ENCODE measurements at regions not wholly inside any gene's neighbourhood (a gene's known extent, or its start where the extent isn't known, plus 50 kb on each side); places are given as distances from the start of the nearest gene placed in this dataset.
A peak's percentile ranks its signal among the peaks of the same experiment; 100 is the strongest.
"Not testable (repeated sequence)": the region's sequence is repeated elsewhere in the genome, so short reads cannot be mapped to it uniquely, and the experiment has no call there.

DNA sequence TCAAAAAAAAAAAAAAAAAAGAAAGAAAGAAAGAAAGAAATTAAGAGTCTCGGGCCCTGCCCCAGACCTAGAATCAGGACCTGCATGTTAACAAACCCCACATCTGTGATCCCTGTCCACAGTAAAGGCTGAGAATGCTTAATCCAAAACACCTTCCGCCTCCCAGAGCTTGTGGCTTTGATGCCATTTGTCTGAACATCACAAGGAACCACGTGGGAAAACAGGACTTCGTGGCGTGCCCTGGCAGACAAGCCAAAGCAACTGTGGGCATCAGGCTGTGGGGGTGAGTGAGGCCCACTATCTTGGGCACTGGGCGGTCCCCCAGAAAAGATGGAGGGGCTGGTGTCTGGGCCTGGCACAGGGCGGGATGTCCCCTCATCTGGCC is 173.4 kb upstream of the CIBAR2 start:
- Histone ChIP-seq H3K9me3 (ENCODE audit: control insufficient read depth, low read length) (no peaks in the 10 kb centered on the region), H3K27me3 (ENCODE audit: control insufficient read depth, insufficient read depth, low read length, poor library complexity, severe bottlenecking) (no peaks in the 10 kb centered on the region), H3K27ac (ENCODE audit: low read depth, low read length) (peak overlapping the region; percentile 32), H3K36me3 (ENCODE audit: control insufficient read depth, insufficient read depth, low read length) (no peaks in the 10 kb centered on the region), H3K9ac (ENCODE audit: extremely low read depth, low read length, poor library complexity, severe bottlenecking) (no peak overlapping the region), H3K4me1 (ENCODE audit: control insufficient read depth, insufficient read depth, low read length) (peaks cover 3% of the 10 kb centered on the region), H3K4me3 (ENCODE audit: low read length) (no peak overlapping the region)
- Mint-ChIP-seq H3K27ac (no peak overlapping the region), H3K4me3 (no peak overlapping the region), H3K36me3 (ENCODE audit: low read depth) (no peaks in the 10 kb centered on the region), H3K27me3 (ENCODE audit: insufficient read depth) (no peaks in the 10 kb centered on the region), H3K4me1 (peaks cover 2% of the 10 kb centered on the region), H3K9me3 (no peaks in the 10 kb centered on the region)
- TF ChIP-seq, protein P1, sequence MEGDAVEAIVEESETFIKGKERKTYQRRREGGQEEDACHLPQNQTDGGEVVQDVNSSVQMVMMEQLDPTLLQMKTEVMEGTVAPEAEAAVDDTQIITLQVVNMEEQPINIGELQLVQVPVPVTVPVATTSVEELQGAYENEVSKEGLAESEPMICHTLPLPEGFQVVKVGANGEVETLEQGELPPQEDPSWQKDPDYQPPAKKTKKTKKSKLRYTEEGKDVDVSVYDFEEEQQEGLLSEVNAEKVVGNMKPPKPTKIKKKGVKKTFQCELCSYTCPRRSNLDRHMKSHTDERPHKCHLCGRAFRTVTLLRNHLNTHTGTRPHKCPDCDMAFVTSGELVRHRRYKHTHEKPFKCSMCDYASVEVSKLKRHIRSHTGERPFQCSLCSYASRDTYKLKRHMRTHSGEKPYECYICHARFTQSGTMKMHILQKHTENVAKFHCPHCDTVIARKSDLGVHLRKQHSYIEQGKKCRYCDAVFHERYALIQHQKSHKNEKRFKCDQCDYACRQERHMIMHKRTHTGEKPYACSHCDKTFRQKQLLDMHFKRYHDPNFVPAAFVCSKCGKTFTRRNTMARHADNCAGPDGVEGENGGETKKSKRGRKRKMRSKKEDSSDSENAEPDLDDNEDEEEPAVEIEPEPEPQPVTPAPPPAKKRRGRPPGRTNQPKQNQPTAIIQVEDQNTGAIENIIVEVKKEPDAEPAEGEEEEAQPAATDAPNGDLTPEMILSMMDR (conservative IDR thresholded peaks at IDR 0.05), result no peak
- no peak for DNase-seq
- 91 to 95% methylated on average over 4 to 7 of the region's 7 CpGs for WGBS, 2 experiments (ENCODE audit: insufficient coverage in 1 of 2, insufficient read length in 1 of 2)

DNA sequence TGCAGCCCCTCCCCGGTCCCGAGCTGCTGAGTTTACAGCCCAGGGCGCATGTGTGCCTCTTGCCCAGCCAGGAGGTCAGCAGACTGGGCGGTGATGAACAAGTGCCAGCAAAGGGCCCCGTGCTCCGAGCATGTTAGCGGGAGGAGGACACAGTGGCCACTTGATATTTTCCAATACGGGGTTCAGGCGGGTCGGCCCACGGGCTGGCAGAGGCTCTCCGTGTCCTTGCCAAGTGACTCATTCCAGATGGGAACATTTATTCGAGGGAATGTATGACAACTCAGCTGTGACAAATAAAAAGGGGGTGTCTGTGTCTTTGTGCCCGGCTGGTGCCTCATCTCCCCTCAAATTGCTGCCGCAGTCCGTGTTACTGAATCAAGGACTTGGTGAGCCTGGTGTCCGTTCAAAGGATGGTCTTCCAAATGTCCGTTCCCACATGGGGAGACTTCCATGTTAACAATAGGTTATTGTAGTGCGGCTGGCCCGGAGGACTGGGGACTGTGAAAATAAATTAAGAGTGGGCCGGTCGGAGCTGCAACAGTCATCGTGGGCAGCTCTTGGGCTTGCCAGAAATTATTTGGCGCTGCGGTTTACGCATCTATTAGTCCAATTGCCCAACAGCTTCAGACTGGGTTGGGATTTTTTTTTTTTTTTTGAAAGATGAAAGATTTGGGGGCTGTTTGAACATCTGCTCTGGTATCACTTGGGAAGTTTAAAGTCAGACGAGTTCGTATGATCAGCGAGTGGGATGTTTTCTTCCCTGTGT is 174.0 kb upstream of the CIBAR2 start:
- Histone ChIP-seq H3K4me3 (ENCODE audit: low read length) (no peak overlapping the region), H3K27ac (ENCODE audit: low read depth, low read length) (peak overlapping the region; percentile 82), H3K4me1 (ENCODE audit: control insufficient read depth, insufficient read depth, low read length) (peaks cover 1% of the 10 kb centered on the region), H3K27me3 (ENCODE audit: control insufficient read depth, insufficient read depth, low read length, poor library complexity, severe bottlenecking) (no peaks in the 10 kb centered on the region), H3K36me3 (ENCODE audit: control insufficient read depth, insufficient read depth, low read length) (no peaks in the 10 kb centered on the region), H3K9ac (ENCODE audit: extremely low read depth, low read length, poor library complexity, severe bottlenecking) (no peak overlapping the region), H3K9me3 (ENCODE audit: control insufficient read depth, low read length) (no peaks in the 10 kb centered on the region)
- Mint-ChIP-seq H3K27me3 (ENCODE audit: insufficient read depth) (no peaks in the 10 kb centered on the region), H3K4me1 (peaks cover 2% of the 10 kb centered on the region), H3K27ac (no peak overlapping the region), H3K36me3 (ENCODE audit: low read depth) (no peaks in the 10 kb centered on the region), H3K4me3 (no peak overlapping the region), H3K9me3 (no peaks in the 10 kb centered on the region)
- TF ChIP-seq, protein P1 (conservative IDR thresholded peaks at IDR 0.05), result no peak
- 94 to 95% methylated on average over 27 to 29 of the region's 29 CpGs for WGBS, 2 experiments (ENCODE audit: insufficient coverage in 1 of 2, insufficient read length in 1 of 2)
- DNase-seq, result no peak

DNA sequence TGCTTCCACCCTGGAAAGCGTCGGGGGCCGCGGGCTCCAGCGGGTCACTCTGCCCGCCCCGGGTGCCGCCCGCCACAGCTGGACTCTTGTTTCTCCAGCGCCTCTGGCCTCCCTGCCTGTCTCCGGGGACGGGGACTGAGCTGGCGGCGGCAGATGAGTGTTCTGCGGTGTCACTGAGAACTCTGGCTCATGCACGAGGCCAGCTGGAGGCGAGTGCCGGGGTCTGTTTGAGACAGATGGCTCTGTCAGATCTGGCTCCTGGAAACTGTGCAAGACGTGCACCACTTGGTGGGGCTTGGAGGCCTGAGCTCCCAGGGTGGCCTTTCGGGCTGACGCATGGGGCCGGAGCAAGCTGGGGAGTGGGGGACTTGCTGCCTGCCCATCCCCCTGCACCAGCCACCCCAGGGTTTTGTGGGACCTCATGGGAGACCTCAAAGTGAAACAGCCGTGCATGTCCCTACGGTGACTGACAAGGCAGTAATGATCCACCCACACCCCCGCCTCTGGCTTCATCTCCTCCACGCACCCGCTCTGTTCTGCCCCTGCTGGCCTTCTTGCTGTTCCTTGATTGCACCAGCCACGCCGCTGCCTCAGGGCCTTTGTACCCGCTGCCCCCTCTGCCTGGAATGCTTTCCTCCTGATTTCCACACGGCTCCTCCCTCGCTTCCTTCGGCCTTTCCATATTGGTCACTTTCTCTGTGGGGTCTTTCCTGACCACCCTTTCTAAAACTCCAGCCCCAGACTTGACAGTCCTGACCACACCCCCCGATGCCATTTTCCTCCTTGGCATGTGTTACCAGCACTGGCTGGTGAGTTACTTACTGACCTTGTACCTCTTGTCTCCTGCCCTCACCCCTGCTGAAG is 174.9 kb upstream of the CIBAR2 start:
- no peaks in the 10 kb centered on the region for H3K9me3 Mint-ChIP-seq
- Histone ChIP-seq H3K9ac (ENCODE audit: extremely low read depth, low read length, poor library complexity, severe bottlenecking) (no peak overlapping the region), H3K4me1 (ENCODE audit: control insufficient read depth, insufficient read depth, low read length) (no peaks in the 10 kb centered on the region), H3K9me3 (ENCODE audit: control insufficient read depth, low read length) (no peaks in the 10 kb centered on the region), H3K4me3 (ENCODE audit: low read length) (no peak overlapping the region), H3K27me3 (ENCODE audit: control insufficient read depth, insufficient read depth, low read length, poor library complexity, severe bottlenecking) (no peaks in the 10 kb centered on the region), H3K27ac (ENCODE audit: low read depth, low read length) (peak overlapping the region; percentile 82), H3K36me3 (ENCODE audit: control insufficient read depth, insufficient read depth, low read length) (no peaks in the 10 kb centered on the region)
- H3K4me1 Mint-ChIP-seq, result peaks cover 2% of the 10 kb centered on the region
- H3K4me3 Mint-ChIP-seq, result no peak overlapping the region
- no peak overlapping the region for H3K27ac Mint-ChIP-seq
- 89 to 92% methylated on average over 32 to 34 of the region's 34 CpGs for WGBS, 2 experiments (ENCODE audit: insufficient coverage in 1 of 2, insufficient read length in 1 of 2)
- no peaks in the 10 kb centered on the region for H3K36me3 Mint-ChIP-seq (ENCODE audit: low read depth)
- H3K27me3 Mint-ChIP-seq (ENCODE audit: insufficient read depth), result no peaks in the 10 kb centered on the region
- no peak for DNase-seq
- TF ChIP-seq, protein P1 (conservative IDR thresholded peaks at IDR 0.05), result no peak

DNA sequence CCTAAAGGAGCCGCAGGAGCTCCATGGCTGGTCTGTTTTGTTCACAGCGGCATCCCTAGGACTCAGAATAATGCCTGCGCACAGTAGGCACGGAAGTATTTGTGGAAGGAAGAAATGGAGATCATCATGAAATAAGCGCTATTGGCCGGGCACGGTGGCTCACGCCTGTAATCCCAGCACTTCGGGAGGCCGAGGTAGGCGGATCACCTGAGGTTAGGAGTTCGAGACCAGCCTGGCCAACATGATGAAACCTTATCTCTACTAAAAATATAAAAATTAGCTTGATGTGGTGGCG is 175.5 kb upstream of the CIBAR2 start:
- not testable (repeated sequence) for DNase-seq; H3K27me3 ChIP-seq (ENCODE audit: control insufficient read depth, insufficient read depth, low read length, poor library complexity, severe bottlenecking); H3K4me3 Mint-ChIP-seq; H3K9ac ChIP-seq (ENCODE audit: extremely low read depth, low read length, poor library complexity, severe bottlenecking); H3K27ac ChIP-seq (ENCODE audit: low read depth, low read length); H3K4me3 ChIP-seq (ENCODE audit: low read length); H3K27me3 Mint-ChIP-seq (ENCODE audit: insufficient read depth); H3K4me1 Mint-ChIP-seq; H3K9me3 Mint-ChIP-seq; H3K36me3 Mint-ChIP-seq (ENCODE audit: low read depth); H3K9me3 ChIP-seq (ENCODE audit: control insufficient read depth, low read length); H3K36me3 ChIP-seq (ENCODE audit: control insufficient read depth, insufficient read depth, low read length); H3K27ac Mint-ChIP-seq; H3K4me1 ChIP-seq (ENCODE audit: control insufficient read depth, insufficient read depth, low read length)
- WGBS, 2 experiments (ENCODE audit: insufficient coverage in 1 of 2, insufficient read length in 1 of 2), result 92 to 97% methylated on average over 8 to 13 of the region's 13 CpGs

Data from endodermal cell (in vitro differentiated cells).